ENCODE measurements at regions not wholly inside any gene's neighbourhood (a gene's known extent, or its start where the extent isn't known, plus 50 kb on each side); places are given as distances from the start of the nearest gene placed in this dataset.

- ATAC-seq (no peak), DNase-seq (ENCODE audit: low spot score) (no peak)
- no peak overlapping the region for H3K4me3 Mint-ChIP-seq
- peaks cover 9% of the 10 kb centered on the region for H3K9me3 Mint-ChIP-seq
- ChIA-PET POLR2A (no interaction called here), CTCF (interaction anchor here (0.8 kb wide), 1 partner anchor 174 kb away, joined by 3 read pairs; no protein-coding TSS in a partner anchor)
- H3K36me3 Mint-ChIP-seq: no peaks in the 10 kb centered on the region
- TF ChIP-seq, protein P1, sequence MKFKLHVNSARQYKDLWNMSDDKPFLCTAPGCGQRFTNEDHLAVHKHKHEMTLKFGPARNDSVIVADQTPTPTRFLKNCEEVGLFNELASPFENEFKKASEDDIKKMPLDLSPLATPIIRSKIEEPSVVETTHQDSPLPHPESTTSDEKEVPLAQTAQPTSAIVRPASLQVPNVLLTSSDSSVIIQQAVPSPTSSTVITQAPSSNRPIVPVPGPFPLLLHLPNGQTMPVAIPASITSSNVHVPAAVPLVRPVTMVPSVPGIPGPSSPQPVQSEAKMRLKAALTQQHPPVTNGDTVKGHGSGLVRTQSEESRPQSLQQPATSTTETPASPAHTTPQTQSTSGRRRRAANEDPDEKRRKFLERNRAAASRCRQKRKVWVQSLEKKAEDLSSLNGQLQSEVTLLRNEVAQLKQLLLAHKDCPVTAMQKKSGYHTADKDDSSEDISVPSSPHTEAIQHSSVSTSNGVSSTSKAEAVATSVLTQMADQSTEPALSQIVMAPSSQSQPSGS (CRISPR knock-in tag; IDR thresholded peaks at IDR 0.05; ENCODE audit: borderline replicate concordance, low read depth): no peak
- TF ChIP-seq E2F5 (CRISPR knock-in tag; IDR thresholded peaks at IDR 0.05) (no peak), FOXP4 (CRISPR knock-in tag; IDR thresholded peaks at IDR 0.05) (no peak), GRHL2 (CRISPR knock-in tag; IDR thresholded peaks at IDR 0.05; ENCODE audit: insufficient replicate concordance, severe bottlenecking) (no peak), EMX1 (CRISPR knock-in tag; IDR thresholded peaks at IDR 0.05) (no peak), RELA (CRISPR knock-in tag; IDR thresholded peaks at IDR 0.05; ENCODE audit: borderline replicate concordance) (no peak), ESRRA (CRISPR knock-in tag; IDR thresholded peaks at IDR 0.05; ENCODE audit: borderline replicate concordance) (no peak), NR3C1 (CRISPR knock-in tag; conservative IDR thresholded peaks at IDR 0.05; ENCODE audit: low read depth) (no peak), ARID4B (CRISPR knock-in tag; IDR thresholded peaks at IDR 0.05; ENCODE audit: borderline replicate concordance) (no peak), NR1H2 (CRISPR knock-in tag; IDR thresholded peaks at IDR 0.05) (no peak), E2F1 (CRISPR knock-in tag; IDR thresholded peaks at IDR 0.05) (no peak)
- TF ChIP-seq, protein P2, sequence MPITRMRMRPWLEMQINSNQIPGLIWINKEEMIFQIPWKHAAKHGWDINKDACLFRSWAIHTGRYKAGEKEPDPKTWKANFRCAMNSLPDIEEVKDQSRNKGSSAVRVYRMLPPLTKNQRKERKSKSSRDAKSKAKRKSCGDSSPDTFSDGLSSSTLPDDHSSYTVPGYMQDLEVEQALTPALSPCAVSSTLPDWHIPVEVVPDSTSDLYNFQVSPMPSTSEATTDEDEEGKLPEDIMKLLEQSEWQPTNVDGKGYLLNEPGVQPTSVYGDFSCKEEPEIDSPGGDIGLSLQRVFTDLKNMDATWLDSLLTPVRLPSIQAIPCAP (CRISPR knock-in tag; IDR thresholded peaks at IDR 0.05): no peak
- no peak overlapping the region for H3K27ac Mint-ChIP-seq
- no peaks in the 10 kb centered on the region for H3K4me1 Mint-ChIP-seq
- H3K27me3 Mint-ChIP-seq (ENCODE audit: low read depth): peaks cover 4% of the 10 kb centered on the region
Observed at GRCh38 chr16:50979806-50980620, 171.1 kb downstream of the SALL1 start.

GRCh38 chr16:50977138-50977537 lies 173.9 kb downstream of the SALL1 start:
- DNase-seq (ENCODE audit: low spot score) (no peak), ATAC-seq (no peak)
- CTCF ChIA-PET: no interaction called here
- Mint-ChIP-seq H3K4me3 (no peak overlapping the region), H3K9me3 (peaks cover 8% of the 10 kb centered on the region), H3K27ac (no peak overlapping the region), H3K36me3 (peaks cover 2% of the 10 kb centered on the region; the same call in 1 of the 2 replicates), H3K4me1 (no peaks in the 10 kb centered on the region), H3K27me3 (ENCODE audit: low read depth) (peaks cover 2% of the 10 kb centered on the region; the same call in 1 of the 2 replicates)
- POLR2A ChIA-PET: no interaction called here
- TF ChIP-seq PRRX2 (CRISPR knock-in tag; IDR thresholded peaks at IDR 0.05): no peak
- TF ChIP-seq AR (CRISPR knock-in tag; IDR thresholded peaks at IDR 0.05): no peak
- no peak for TF ChIP-seq ESRRA (CRISPR knock-in tag; IDR thresholded peaks at IDR 0.05; ENCODE audit: borderline replicate concordance)
- TF ChIP-seq MAX (CRISPR knock-in tag; IDR thresholded peaks at IDR 0.05): no peak
- TF ChIP-seq ZNF671 (CRISPR knock-in tag; IDR thresholded peaks at IDR 0.05): no peak
- TF ChIP-seq E2F1 (CRISPR knock-in tag; IDR thresholded peaks at IDR 0.05): no peak
- no peak for TF ChIP-seq JAZF1 (CRISPR knock-in tag; IDR thresholded peaks at IDR 0.05)

Data from WTC11 (cell line).